ENCODE measurements at regions not wholly inside any gene's neighbourhood (a gene's known extent, or its start where the extent isn't known, plus 50 kb on each side); places are given as distances from the start of the nearest gene placed in this dataset.
"Not testable (repeated sequence)": the region's sequence is repeated elsewhere in the genome, so short reads cannot be mapped to it uniquely, and the experiment has no call there.

GRCh38 chr21:21898801-21899200 is 900.6 kb downstream of the NCAM2 start:
- DNase-seq (ENCODE audit: low spot score): no peak
- in situ Hi-C loops (cut with MboI; ENCODE audit: low pct_unique_long_range_greater_than_20kb, low sequenced_read_pairs, unreplicated experiment): no loop called here
- TF ChIP-seq, protein P1, sequence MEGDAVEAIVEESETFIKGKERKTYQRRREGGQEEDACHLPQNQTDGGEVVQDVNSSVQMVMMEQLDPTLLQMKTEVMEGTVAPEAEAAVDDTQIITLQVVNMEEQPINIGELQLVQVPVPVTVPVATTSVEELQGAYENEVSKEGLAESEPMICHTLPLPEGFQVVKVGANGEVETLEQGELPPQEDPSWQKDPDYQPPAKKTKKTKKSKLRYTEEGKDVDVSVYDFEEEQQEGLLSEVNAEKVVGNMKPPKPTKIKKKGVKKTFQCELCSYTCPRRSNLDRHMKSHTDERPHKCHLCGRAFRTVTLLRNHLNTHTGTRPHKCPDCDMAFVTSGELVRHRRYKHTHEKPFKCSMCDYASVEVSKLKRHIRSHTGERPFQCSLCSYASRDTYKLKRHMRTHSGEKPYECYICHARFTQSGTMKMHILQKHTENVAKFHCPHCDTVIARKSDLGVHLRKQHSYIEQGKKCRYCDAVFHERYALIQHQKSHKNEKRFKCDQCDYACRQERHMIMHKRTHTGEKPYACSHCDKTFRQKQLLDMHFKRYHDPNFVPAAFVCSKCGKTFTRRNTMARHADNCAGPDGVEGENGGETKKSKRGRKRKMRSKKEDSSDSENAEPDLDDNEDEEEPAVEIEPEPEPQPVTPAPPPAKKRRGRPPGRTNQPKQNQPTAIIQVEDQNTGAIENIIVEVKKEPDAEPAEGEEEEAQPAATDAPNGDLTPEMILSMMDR (IDR thresholded peaks at IDR 0.05; ENCODE audit: extremely low read depth, insufficient read depth, missing control alignments): no peak

DNA sequence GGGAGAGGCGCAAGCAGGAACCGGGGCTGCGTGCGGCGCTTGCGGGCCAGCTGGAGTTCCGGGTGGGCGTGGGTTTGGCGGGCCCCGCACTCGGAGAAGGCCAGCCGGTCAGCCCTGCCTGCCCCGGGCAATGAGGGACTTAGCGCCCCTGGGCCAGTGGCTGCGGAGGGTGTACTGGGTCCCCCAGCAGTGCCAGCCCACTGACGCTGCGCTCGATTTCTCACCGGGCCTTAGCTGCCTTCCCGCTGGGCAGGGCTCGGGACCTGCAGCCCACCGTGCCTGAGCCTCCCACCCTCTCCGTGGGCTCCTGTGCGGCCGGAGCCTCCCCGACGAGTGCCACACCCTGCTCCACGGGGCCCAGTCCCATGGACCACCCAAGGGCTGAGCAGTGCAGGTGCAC is 904.2 kb downstream of the NCAM2 start:
- in situ Hi-C loops (cut with MboI; ENCODE audit: low pct_unique_long_range_greater_than_20kb, low sequenced_read_pairs, unreplicated experiment); DNase-seq (ENCODE audit: low spot score): not testable (repeated sequence)

- no peak for DNase-seq (ENCODE audit: low spot score)
- TF ChIP-seq, protein P1 (IDR thresholded peaks at IDR 0.05; ENCODE audit: extremely low read depth, insufficient read depth, missing control alignments): no peak
- in situ Hi-C loops (cut with MboI; ENCODE audit: low pct_unique_long_range_greater_than_20kb, low sequenced_read_pairs, unreplicated experiment): no loop called here
These were observed 909.1 kb downstream of the NCAM2 start for GRCh38 chr21:21907271-21907670.

DNA sequence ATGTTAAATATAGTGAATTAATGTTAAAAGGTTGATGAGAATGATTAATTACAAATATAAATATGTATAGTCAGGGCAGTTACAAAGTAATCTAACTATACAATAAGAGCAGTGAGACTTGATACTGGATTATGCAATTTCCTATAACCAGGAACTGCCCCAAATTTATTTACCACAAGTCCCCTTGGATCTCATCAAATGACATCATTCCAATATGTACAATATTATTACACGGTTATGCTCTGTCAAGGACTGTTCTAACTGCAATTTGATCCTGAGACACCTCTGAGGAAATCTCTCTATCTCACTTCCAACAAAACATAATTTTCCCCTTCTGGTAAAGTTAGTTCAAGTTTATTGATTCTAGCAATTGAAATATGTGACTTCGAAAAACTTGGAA is 917.6 kb downstream of the NCAM2 start:
- DNase-seq (ENCODE audit: low spot score): no peak
- TF ChIP-seq, protein P1 (IDR thresholded peaks at IDR 0.05; ENCODE audit: extremely low read depth, insufficient read depth, missing control alignments): no peak
- in situ Hi-C loops (cut with MboI; ENCODE audit: low pct_unique_long_range_greater_than_20kb, low sequenced_read_pairs, unreplicated experiment): no loop called here

GRCh38 chr21:21921410-21922232 is 923.4 kb downstream of the NCAM2 start:
- in situ Hi-C loops (cut with MboI; ENCODE audit: low pct_unique_long_range_greater_than_20kb, low sequenced_read_pairs, unreplicated experiment): no loop called here
- TF ChIP-seq, protein P1 (IDR thresholded peaks at IDR 0.05; ENCODE audit: extremely low read depth, insufficient read depth, missing control alignments): peak; percentile 47
- DNase-seq (ENCODE audit: low spot score): no peak

GRCh38 chr21:21929226-21929625 is 931.0 kb downstream of the NCAM2 start:
- in situ Hi-C loops (cut with MboI; ENCODE audit: low pct_unique_long_range_greater_than_20kb, low sequenced_read_pairs, unreplicated experiment): no loop called here
- TF ChIP-seq, protein P1 (IDR thresholded peaks at IDR 0.05; ENCODE audit: extremely low read depth, insufficient read depth, missing control alignments): no peak
- no peak for DNase-seq (ENCODE audit: low spot score)

DNA sequence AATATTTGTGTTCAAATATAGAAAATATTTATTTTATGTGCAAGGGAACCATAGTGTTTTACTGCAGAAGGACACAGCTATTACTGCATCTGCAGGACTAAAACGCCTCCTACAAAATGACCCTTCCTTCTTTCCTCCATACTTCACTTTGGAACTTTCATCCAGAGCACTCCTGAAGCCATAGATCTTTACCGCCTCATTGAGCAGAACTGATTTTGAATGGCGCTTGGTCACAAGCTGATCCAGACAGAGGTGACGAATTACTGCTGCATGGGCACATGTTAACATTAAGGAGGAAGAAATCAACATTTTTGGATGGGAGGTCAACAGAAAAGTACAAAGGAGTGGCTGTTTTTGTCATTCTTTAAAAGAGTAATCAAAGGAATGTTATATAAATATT is 931.6 kb downstream of the NCAM2 start:
- in situ Hi-C loops (cut with MboI; ENCODE audit: low pct_unique_long_range_greater_than_20kb, low sequenced_read_pairs, unreplicated experiment): no loop called here
- DNase-seq (ENCODE audit: low spot score): no peak
- TF ChIP-seq, protein P1 (IDR thresholded peaks at IDR 0.05; ENCODE audit: extremely low read depth, insufficient read depth, missing control alignments): no peak
